ENCODE measurements at regions not wholly inside any gene's neighbourhood (a gene's known extent, or its start where the extent isn't known, plus 50 kb on each side); places are given as distances from the start of the nearest gene placed in this dataset.

DNA sequence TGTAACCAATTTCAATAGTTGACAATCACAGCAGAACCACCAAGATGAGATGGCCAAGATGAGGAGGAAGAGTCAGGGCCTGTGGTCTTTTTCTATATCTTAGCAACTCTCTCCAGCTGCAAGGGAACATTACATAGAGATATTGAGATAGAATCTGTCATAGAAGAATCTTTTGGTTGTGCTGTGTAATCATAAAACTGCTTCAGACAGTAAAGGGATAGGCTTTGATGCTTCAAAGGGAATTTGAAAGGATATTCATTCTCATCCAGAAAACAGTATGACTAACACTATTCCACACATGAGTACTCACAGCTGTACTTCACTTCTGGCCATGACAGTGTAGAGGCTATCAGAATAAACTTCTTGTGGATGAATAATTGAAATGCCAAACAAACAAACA is 145.9 kb downstream of the YIPF5 start:
- TF ChIP-seq EGR1 (IDR thresholded peaks at IDR 0.05) (no peak), RAD21 (IDR thresholded peaks at IDR 0.05; ENCODE audit: low read depth) (no peak), EP300 (IDR thresholded peaks at IDR 0.05; ENCODE audit: borderline replicate concordance) (no peak), FOXM1 (IDR thresholded peaks at IDR 0.05; ENCODE audit: borderline replicate concordance, low read depth) (no peak), TAF1 (IDR thresholded peaks at IDR 0.05; ENCODE audit: low read depth) (no peak), TCF12 (IDR thresholded peaks at IDR 0.05; ENCODE audit: low read depth) (no peak), CEBPB (IDR thresholded peaks at IDR 0.05) (no peak), CREB1 (IDR thresholded peaks at IDR 0.05; ENCODE audit: low read depth) (no peak), TEAD4 (IDR thresholded peaks at IDR 0.05) (no peak), NFIC (IDR thresholded peaks at IDR 0.05) (no peak), YY1 (IDR thresholded peaks at IDR 0.05; ENCODE audit: low read depth) (no peak)
- TF ChIP-seq, protein P1, sequence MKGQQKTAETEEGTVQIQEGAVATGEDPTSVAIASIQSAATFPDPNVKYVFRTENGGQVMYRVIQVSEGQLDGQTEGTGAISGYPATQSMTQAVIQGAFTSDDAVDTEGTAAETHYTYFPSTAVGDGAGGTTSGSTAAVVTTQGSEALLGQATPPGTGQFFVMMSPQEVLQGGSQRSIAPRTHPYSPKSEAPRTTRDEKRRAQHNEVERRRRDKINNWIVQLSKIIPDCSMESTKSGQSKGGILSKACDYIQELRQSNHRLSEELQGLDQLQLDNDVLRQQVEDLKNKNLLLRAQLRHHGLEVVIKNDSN (IDR thresholded peaks at IDR 0.05): no peak
- TF ChIP-seq, protein P2, sequence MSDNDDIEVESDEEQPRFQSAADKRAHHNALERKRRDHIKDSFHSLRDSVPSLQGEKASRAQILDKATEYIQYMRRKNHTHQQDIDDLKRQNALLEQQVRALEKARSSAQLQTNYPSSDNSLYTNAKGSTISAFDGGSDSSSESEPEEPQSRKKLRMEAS (IDR thresholded peaks at IDR 0.05): no peak
- TF ChIP-seq, protein P3, sequence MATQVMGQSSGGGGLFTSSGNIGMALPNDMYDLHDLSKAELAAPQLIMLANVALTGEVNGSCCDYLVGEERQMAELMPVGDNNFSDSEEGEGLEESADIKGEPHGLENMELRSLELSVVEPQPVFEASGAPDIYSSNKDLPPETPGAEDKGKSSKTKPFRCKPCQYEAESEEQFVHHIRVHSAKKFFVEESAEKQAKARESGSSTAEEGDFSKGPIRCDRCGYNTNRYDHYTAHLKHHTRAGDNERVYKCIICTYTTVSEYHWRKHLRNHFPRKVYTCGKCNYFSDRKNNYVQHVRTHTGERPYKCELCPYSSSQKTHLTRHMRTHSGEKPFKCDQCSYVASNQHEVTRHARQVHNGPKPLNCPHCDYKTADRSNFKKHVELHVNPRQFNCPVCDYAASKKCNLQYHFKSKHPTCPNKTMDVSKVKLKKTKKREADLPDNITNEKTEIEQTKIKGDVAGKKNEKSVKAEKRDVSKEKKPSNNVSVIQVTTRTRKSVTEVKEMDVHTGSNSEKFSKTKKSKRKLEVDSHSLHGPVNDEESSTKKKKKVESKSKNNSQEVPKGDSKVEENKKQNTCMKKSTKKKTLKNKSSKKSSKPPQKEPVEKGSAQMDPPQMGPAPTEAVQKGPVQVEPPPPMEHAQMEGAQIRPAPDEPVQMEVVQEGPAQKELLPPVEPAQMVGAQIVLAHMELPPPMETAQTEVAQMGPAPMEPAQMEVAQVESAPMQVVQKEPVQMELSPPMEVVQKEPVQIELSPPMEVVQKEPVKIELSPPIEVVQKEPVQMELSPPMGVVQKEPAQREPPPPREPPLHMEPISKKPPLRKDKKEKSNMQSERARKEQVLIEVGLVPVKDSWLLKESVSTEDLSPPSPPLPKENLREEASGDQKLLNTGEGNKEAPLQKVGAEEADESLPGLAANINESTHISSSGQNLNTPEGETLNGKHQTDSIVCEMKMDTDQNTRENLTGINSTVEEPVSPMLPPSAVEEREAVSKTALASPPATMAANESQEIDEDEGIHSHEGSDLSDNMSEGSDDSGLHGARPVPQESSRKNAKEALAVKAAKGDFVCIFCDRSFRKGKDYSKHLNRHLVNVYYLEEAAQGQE (IDR thresholded peaks at IDR 0.05; ENCODE audit: low read depth): no peak

All from Ishikawa (cell line).